Mucosa of descending colon (tissue), 3 donors: ENCODE measurements at regions not wholly inside any gene's neighbourhood (a gene's known extent, or its start where the extent isn't known, plus 50 kb on each side); places are given as distances from the start of the nearest gene placed in this dataset.

Source experiments
- ATAC-seq: fragments of 200-7000 bp; cut with Tn5 transposase; one replicate; pipeline ENCODE4 v1.9.1; 2020; ENCODE audit warnings: mild to moderate bottlenecking, moderate library complexity
- DNase-seq, 3 donors: peaks; one replicate each; pipeline ENCODE4 v3.0.0-alpha.2; 2020
- H3K36me3 ChIP-seq: fragments of 200-600 bp; one replicate; pipeline ENCODE4 v1.8.0; 2021; ENCODE audit warnings: low read depth, mild to moderate bottlenecking
- H3K4me1 ChIP-seq: fragments of 200-600 bp; one replicate; pipeline ENCODE4 v1.8.0; 2021; ENCODE audit warnings: low read depth, mild to moderate bottlenecking
- H3K4me3 ChIP-seq: fragments of 200-600 bp; one replicate; pipeline ENCODE4 v1.8.0; 2021; ENCODE audit warnings: mild to moderate bottlenecking
- H3K9me3 ChIP-seq: fragments of 200-600 bp; one replicate; pipeline ENCODE4 v1.8.0; 2021; ENCODE audit warnings: mild to moderate bottlenecking
- CTCF ChIP-seq: fragments of 200-600 bp; IDR thresholded peaks from one replicate; pipeline ENCODE4 v1.8.0; 2022; ENCODE audit warnings: antibody characterized with exemption, mild to moderate bottlenecking
- intact Hi-C, 2 donors: fragments of 100-400 bp; cut with DNase I in 1 of 2; cut with micrococcal nuclease in 1 of 2; formaldehyde crosslinking; loops; one replicate each; pipeline versions ENCODE4 v1.11.0 to v1.11.1; 2022; cut with DNase I, micrococcal nuclease
- donor health status: DM: no; HTN: no; CAD: no; lungs with moderate emphysema.
- donor health status: DM: no; HTN: no; CAD: no.
- donor health status: DM: no; HTN: yes; CAD: no.

GRCh38 chr15:49706805-49707204, 86.0 kb downstream of the DTWD1 start:
- intact Hi-C loops: no loop called here
- H3K4me3 ChIP-seq: no peak overlapping the region
- no peaks in the 10 kb centered on the region for H3K36me3 ChIP-seq
- no peaks in the 10 kb centered on the region for H3K4me1 ChIP-seq
- peaks cover 25% of the 10 kb centered on the region for H3K9me3 ChIP-seq
- ATAC-seq (no peak), DNase-seq (no peak)
- TF ChIP-seq CTCF: no peak

- intact Hi-C loops: no loop called here
- ATAC-seq: no peak
Observed at GRCh38 chr15:49707598-49707997, 86.8 kb downstream of the DTWD1 start.

GRCh38 chr15:49709646-49710214, 88.9 kb downstream of the DTWD1 start:
- H3K4me1 ChIP-seq: no peaks in the 10 kb centered on the region
- H3K4me3 ChIP-seq: no peak overlapping the region
- H3K9me3 ChIP-seq: peaks cover 25% of the 10 kb centered on the region
- intact Hi-C loops: no loop called here
- no peak for DNase-seq
- H3K36me3 ChIP-seq: no peaks in the 10 kb centered on the region
- no peak for ATAC-seq
- TF ChIP-seq CTCF: no peak

More at GRCh38 chr15:49707598-49707997, 86.8 kb downstream of the DTWD1 start:
- TF ChIP-seq CTCF: no peak
- H3K4me1 ChIP-seq: no peaks in the 10 kb centered on the region
- H3K36me3 ChIP-seq: no peaks in the 10 kb centered on the region
- peaks cover 25% of the 10 kb centered on the region for H3K9me3 ChIP-seq
- no peak overlapping the region for H3K4me3 ChIP-seq
- no peak for DNase-seq

GRCh38 chr15:49712162-49712561, 91.3 kb downstream of the DTWD1 start:
- intact Hi-C loops: no loop called here
- H3K9me3 ChIP-seq: peaks cover 25% of the 10 kb centered on the region
- H3K4me3 ChIP-seq: no peak overlapping the region
- H3K36me3 ChIP-seq: no peaks in the 10 kb centered on the region
- H3K4me1 ChIP-seq: no peaks in the 10 kb centered on the region
- TF ChIP-seq CTCF: no peak
- ATAC-seq: no peak
- DNase-seq: no peak

GRCh38 chr15:49712846-49713450, 92.1 kb downstream of the DTWD1 start:
- DNase-seq: no peak
- no peaks in the 10 kb centered on the region for H3K36me3 ChIP-seq
- ATAC-seq: no peak
- intact Hi-C loops: no loop called here
- no peak overlapping the region for H3K4me3 ChIP-seq
- peaks cover 22% of the 10 kb centered on the region for H3K9me3 ChIP-seq
- TF ChIP-seq CTCF: no peak
- no peaks in the 10 kb centered on the region for H3K4me1 ChIP-seq
